CD14-positive monocyte (primary cell): ENCODE measurements at regions not wholly inside any gene's neighbourhood (a gene's known extent, or its start where the extent isn't known, plus 50 kb on each side); places are given as distances from the start of the nearest gene placed in this dataset.

Experiments used
- DNase-seq, 3 donors: peaks; one replicate each; pipeline ENCODE4 v3.0.0-alpha.2; 2011 to 2022
- H2AFZ ChIP-seq: 2 replicates; pipeline ENCODE4 v1.6.0; 2012; ENCODE audit warnings: mild to moderate bottlenecking, low read depth, low read length, inconsistent platforms; ENCODE audit not compliant: insufficient read depth, poor library complexity, severe bottlenecking
- H3K27ac ChIP-seq, 2 donors: 1 replicate in 1 of 2; 2 replicates in 1 of 2; pipeline ENCODE4 v1.5.1; 2012 to 2013; ENCODE audit warnings: low read length in 2 of 2, control low read depth in 1 of 2, inconsistent platforms in 1 of 2, low read depth in 1 of 2, mild to moderate bottlenecking in 1 of 2
- H3K27me3 ChIP-seq, 2 donors: one replicate each; pipeline versions ENCODE4 v1.6.0 to v1.6.1; 2011 to 2013; ENCODE audit warnings: low read length in 2 of 2; ENCODE audit not compliant: control insufficient read depth in 2 of 2, insufficient read depth in 2 of 2
- H3K36me3 ChIP-seq, 2 donors: replicated peaks in 1 of 2; 1 replicate in 1 of 2; 2 replicates in 1 of 2; pipeline versions ENCODE4 v1.5.1 to v1.6.1; 2012 to 2013; ENCODE audit warnings: low read length in 2 of 2, control low read depth in 1 of 2, inconsistent platforms in 1 of 2, mild to moderate bottlenecking in 1 of 2; ENCODE audit not compliant: insufficient read depth in 2 of 2, control insufficient read depth in 1 of 2
- H3K4me1 ChIP-seq, 2 donors: 1 replicate in 1 of 2; 2 replicates in 1 of 2; pipeline versions ENCODE4 v1.5.1 to v1.6.1; 2012 to 2013; ENCODE audit warnings: low read length in 2 of 2, control low read depth in 1 of 2, inconsistent platforms in 1 of 2, mild to moderate bottlenecking in 1 of 2, moderate library complexity in 1 of 2; ENCODE audit not compliant: insufficient read depth in 2 of 2, control insufficient read depth in 1 of 2
- H3K4me2 ChIP-seq: replicated peaks from 2 replicates; pipeline ENCODE3; 2012; ENCODE audit warnings: low read length, moderate library complexity, mild to moderate bottlenecking; ENCODE audit not compliant: poor library complexity, severe bottlenecking; ENCODE audit errors: extremely low read depth
- H3K4me3 ChIP-seq, 3 experiments: fragments of 200-600 bp in 1 of 3; sonication (generic) in 1 of 3; replicated peaks in 1 of 3; 1 replicate in 2 of 3; 2 replicates in 1 of 3; pipeline ENCODE4 v1.5.1; 2011 to 2013; ENCODE audit warnings: low read length in 3 of 3, mild to moderate bottlenecking in 3 of 3, control low read depth in 2 of 3, low read depth in 2 of 3, inconsistent platforms in 1 of 3, moderate library complexity in 1 of 3
- H3K79me2 ChIP-seq: 2 replicates; pipeline ENCODE4 v1.6.0; 2012; ENCODE audit warnings: mild to moderate bottlenecking, control low read depth, inconsistent platforms, low read length, moderate library complexity; ENCODE audit not compliant: insufficient read depth
- H3K9ac ChIP-seq: 2 replicates; pipeline ENCODE4 v1.6.0; 2017; ENCODE audit warnings: low read length, mild to moderate bottlenecking; ENCODE audit not compliant: insufficient read depth, poor library complexity, severe bottlenecking
- H3K9me3 ChIP-seq, 2 donors: replicated peaks in 1 of 2; 1 replicate in 1 of 2; 2 replicates in 1 of 2; pipeline versions ENCODE4 v1.5.1 to v1.6.1; 2012 to 2013; ENCODE audit warnings: low read length in 2 of 2, control low read depth in 1 of 2; ENCODE audit not compliant: control insufficient read depth in 1 of 2, insufficient read depth in 1 of 2
- H4K20me1 ChIP-seq: 2 replicates; pipeline ENCODE4 v1.6.0; 2012; ENCODE audit warnings: mild to moderate bottlenecking, low read length, control low read depth, moderate library complexity; ENCODE audit not compliant: insufficient read depth
- H3K27ac Mint-ChIP-seq, 7 donors: one replicate each; pipeline ENCODE4 v1.8.0; 2020; ENCODE audit warnings: mild to moderate bottlenecking in 7 of 7, mixed read lengths in 7 of 7, moderate library complexity in 6 of 7, inconsistent platforms in 2 of 7
- H3K27me3 Mint-ChIP-seq, 3 donors: one replicate each; pipeline ENCODE4 v1.8.0; 2021 to 2022; ENCODE audit warnings: low read depth in 3 of 3, mild to moderate bottlenecking in 3 of 3, mixed read lengths in 3 of 3, moderate library complexity in 3 of 3, inconsistent platforms in 1 of 3
- H3K36me3 Mint-ChIP-seq, 2 donors: one replicate each; pipeline ENCODE4 v1.8.0; 2020; ENCODE audit warnings: mixed read lengths in 2 of 2, inconsistent platforms in 1 of 2, mild to moderate bottlenecking in 1 of 2
- H3K4me1 Mint-ChIP-seq: one replicate; pipeline ENCODE4 v1.8.0; 2020; ENCODE audit warnings: mild to moderate bottlenecking, mixed read lengths
- H3K4me3 Mint-ChIP-seq, 2 donors: one replicate each; pipeline ENCODE4 v1.8.0; 2020; ENCODE audit warnings: mild to moderate bottlenecking in 2 of 2, mixed read lengths in 2 of 2, moderate library complexity in 1 of 2
- H3K9me3 Mint-ChIP-seq, 7 donors: one replicate each; pipeline ENCODE4 v1.8.0; 2020 to 2022; ENCODE audit warnings: mixed read lengths in 7 of 7, mild to moderate bottlenecking in 6 of 7, moderate library complexity in 6 of 7, inconsistent platforms in 2 of 7
- CTCF ChIP-seq: fragments of 200-600 bp; IDR thresholded peaks from one replicate; pipeline ENCODE4 v1.8.0; 2022; ENCODE audit warnings: antibody characterized with exemption, mild to moderate bottlenecking
- WGBS: methylation state at CpG from one replicate; pipeline ENCODE4 v1.1.5; 2013; ENCODE audit warnings: missing lambda C conversion rate; ENCODE audit not compliant: insufficient coverage; 5-methylcytosine and 5-hydroxymethylcytosine counted together
- intact Hi-C, 2 donors: fragments of 100-400 bp; cut with micrococcal nuclease; formaldehyde crosslinking; loops; one replicate each; pipeline versions ENCODE4 v1.15.0 to v1.15.1; 2023

DNA sequence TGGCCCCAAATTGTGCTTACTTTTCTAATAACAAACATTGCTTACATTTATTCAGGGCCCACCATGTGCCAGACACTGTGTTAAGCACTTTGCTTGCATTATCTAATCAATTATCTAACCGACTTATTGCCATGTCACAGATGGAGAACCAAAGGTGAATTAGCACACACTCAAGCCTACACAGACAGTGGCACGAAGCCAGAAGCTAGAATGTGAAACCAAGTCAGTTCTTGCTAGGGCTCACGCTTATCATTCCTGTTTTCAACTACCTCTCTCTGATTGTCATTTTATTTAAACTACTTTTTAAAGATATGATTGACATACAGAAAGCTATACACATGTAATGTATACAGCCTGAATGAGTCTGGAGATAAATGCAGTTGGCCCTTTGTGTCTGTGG, 215.7 kb upstream of the CFAP20DC start:
- intact Hi-C loops, result no loop called here
- no peak overlapping the region for H3K27ac Mint-ChIP-seq
- no peak overlapping the region for H3K4me3 Mint-ChIP-seq
- H3K36me3 Mint-ChIP-seq, result no peaks in the 10 kb centered on the region
- H3K27me3 ChIP-seq, result no peaks in the 10 kb centered on the region
- H3K9ac ChIP-seq, result no peak overlapping the region
- 83% methylated on average over 1 of the region's 3 CpGs for WGBS
- H3K4me1 Mint-ChIP-seq, result peaks cover 14% of the 10 kb centered on the region
- no peaks in the 10 kb centered on the region for H3K9me3 ChIP-seq
- H3K4me1 ChIP-seq, result peaks cover 2 to 11% of the 10 kb centered on the region in 2 donors
- H3K36me3 ChIP-seq, result no peaks in the 10 kb centered on the region
- H3K9me3 Mint-ChIP-seq, result peaks cover 3 to 7% (median 3%) of the 10 kb centered on the region in 7 donors
- TF ChIP-seq CTCF, result no peak
- H4K20me1 ChIP-seq, result no peaks in the 10 kb centered on the region
- no peak overlapping the region for H3K4me2 ChIP-seq
- H3K79me2 ChIP-seq, result no peaks in the 10 kb centered on the region
- H3K4me3 ChIP-seq, result no peak overlapping the region
- H3K27me3 Mint-ChIP-seq, result no peaks in the 10 kb centered on the region
- no peak for DNase-seq
- H2AFZ ChIP-seq, result no peak overlapping the region
- H3K27ac ChIP-seq, result no peak overlapping the region

DNA sequence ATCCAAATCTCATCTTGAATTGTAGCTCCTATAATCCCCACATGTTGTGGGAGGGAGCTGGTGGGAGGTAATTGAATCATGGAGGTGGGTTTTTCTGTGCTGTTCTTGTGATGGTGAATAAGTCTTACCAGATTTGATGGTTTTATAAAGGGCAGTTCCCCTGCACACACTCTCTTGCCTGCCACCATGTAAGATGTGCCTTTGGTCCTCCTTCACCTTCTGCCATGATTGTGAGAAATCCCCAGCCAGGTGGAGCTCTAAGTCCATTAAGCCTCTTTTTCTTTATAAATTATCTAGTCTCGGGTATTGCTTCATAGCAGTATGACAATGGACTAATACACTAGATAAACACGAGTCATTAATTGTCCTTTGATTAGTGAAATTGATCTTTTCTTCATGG, 214.5 kb upstream of the CFAP20DC start:
- H3K4me3 ChIP-seq, result no peak overlapping the region
- no peaks in the 10 kb centered on the region for H4K20me1 ChIP-seq
- Mint-ChIP-seq H3K4me3 (no peak overlapping the region), H3K27me3 (no peaks in the 10 kb centered on the region), H3K36me3 (no peaks in the 10 kb centered on the region), H3K27ac (no peak overlapping the region), H3K9me3 (peaks cover 3 to 7% (median 3%) of the 10 kb centered on the region in 7 donors), H3K4me1 (peaks cover 14% of the 10 kb centered on the region)
- no peaks in the 10 kb centered on the region for H3K79me2 ChIP-seq
- no peak overlapping the region for H3K4me2 ChIP-seq
- H3K27ac ChIP-seq, result no peak overlapping the region
- no peaks in the 10 kb centered on the region for H3K27me3 ChIP-seq
- no peaks in the 10 kb centered on the region for H3K36me3 ChIP-seq
- peaks cover 2 to 11% of the 10 kb centered on the region in 2 donors for H3K4me1 ChIP-seq
- no peak for DNase-seq
- H3K9me3 ChIP-seq, result no peaks in the 10 kb centered on the region
- H2AFZ ChIP-seq, result no peak overlapping the region
- no peak overlapping the region for H3K9ac ChIP-seq
- intact Hi-C loops, result no loop called here
- WGBS, result 83% methylated on average over 1 of the region's 2 CpGs
- no peak for TF ChIP-seq CTCF
